ENCODE measurements at regions not wholly inside any gene's neighbourhood (a gene's known extent, or its start where the extent isn't known, plus 50 kb on each side); places are given as distances from the start of the nearest gene placed in this dataset.
A peak's percentile ranks its signal among the peaks of the same experiment; 100 is the strongest.
"Not testable (repeated sequence)": the region's sequence is repeated elsewhere in the genome, so short reads cannot be mapped to it uniquely, and the experiment has no call there.

- H3K27me3 Mint-ChIP-seq (ENCODE audit: low read depth); H3K4me3 Mint-ChIP-seq; H3K9me3 Mint-ChIP-seq; H3K36me3 Mint-ChIP-seq (ENCODE audit: low read depth); H3K27ac Mint-ChIP-seq; H3K4me1 Mint-ChIP-seq (ENCODE audit: low read depth); DNase-seq; intact Hi-C loops (cut with micrococcal nuclease); CTCF ChIA-PET: not testable (repeated sequence)
These were observed 83.0 kb downstream of the POTEC start for GRCh38 chr18:14460364-14460763.

DNA sequence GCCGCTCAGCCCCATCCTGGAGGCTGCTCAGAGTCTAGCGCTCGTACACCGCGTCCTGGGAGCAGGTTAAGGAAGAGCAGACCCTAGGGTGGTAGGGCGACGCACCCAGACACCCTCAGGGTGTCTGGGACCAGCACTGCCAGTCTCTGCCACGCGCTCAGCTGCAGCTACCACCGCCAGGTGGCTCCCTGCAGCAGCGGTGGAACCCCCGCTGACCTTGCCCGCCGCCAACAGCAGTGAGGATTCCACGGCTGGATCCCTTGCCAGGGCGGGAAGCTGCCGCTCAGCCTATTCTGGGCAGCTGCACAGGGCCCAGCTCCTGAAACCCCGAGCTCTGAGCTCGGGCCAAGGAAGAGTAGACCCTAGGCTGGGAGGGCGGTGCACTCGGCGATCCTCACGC is 83.6 kb downstream of the POTEC start:
- CTCF ChIA-PET; H3K36me3 Mint-ChIP-seq (ENCODE audit: low read depth); DNase-seq; H3K27me3 Mint-ChIP-seq (ENCODE audit: low read depth); H3K4me3 Mint-ChIP-seq; intact Hi-C loops (cut with micrococcal nuclease); H3K4me1 Mint-ChIP-seq (ENCODE audit: low read depth); H3K9me3 Mint-ChIP-seq; H3K27ac Mint-ChIP-seq: not testable (repeated sequence)

- H3K4me1 Mint-ChIP-seq (ENCODE audit: low read depth); H3K27ac Mint-ChIP-seq; H3K27me3 Mint-ChIP-seq (ENCODE audit: low read depth); H3K36me3 Mint-ChIP-seq (ENCODE audit: low read depth); intact Hi-C loops (cut with micrococcal nuclease); H3K9me3 Mint-ChIP-seq: not testable (repeated sequence)
- peak overlapping the region; percentile 72 for H3K4me3 Mint-ChIP-seq
- DNase-seq = peak; percentile 83
- CTCF ChIA-PET = interaction anchor here (1.4 kb wide), 1 partner anchor 279 kb away, joined by 3 read pairs; no protein-coding TSS in a partner anchor
These were observed 85.1 kb downstream of the POTEC start for GRCh38 chr18:14458009-14458945.

DNA sequence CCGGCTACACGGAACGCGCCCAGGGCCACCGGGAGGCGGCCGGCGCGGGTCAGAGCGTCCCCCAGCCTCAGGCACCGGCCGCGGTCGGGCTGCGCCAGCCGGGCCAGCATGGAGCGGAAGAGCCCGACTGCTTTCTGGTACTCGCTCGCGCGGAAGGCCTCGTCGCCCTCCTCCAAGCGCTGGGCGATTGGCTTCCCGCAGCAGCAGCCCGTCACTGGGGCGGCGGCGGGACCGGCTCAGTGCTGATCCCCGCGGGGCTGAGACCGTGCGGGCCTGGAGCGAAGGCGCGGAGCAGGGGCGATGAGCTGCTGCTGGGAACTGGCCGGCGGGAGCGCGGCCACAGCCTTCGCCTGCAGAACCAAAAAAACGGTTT is 92.8 kb downstream of the POTEC start:
- H3K36me3 Mint-ChIP-seq (ENCODE audit: low read depth); H3K9me3 Mint-ChIP-seq; CTCF ChIA-PET; intact Hi-C loops (cut with micrococcal nuclease); H3K4me1 Mint-ChIP-seq (ENCODE audit: low read depth); H3K27me3 Mint-ChIP-seq (ENCODE audit: low read depth); H3K27ac Mint-ChIP-seq: not testable (repeated sequence)
- peak; percentile 43 for DNase-seq
- H3K4me3 Mint-ChIP-seq = peak overlapping the region; percentile 57

DNA sequence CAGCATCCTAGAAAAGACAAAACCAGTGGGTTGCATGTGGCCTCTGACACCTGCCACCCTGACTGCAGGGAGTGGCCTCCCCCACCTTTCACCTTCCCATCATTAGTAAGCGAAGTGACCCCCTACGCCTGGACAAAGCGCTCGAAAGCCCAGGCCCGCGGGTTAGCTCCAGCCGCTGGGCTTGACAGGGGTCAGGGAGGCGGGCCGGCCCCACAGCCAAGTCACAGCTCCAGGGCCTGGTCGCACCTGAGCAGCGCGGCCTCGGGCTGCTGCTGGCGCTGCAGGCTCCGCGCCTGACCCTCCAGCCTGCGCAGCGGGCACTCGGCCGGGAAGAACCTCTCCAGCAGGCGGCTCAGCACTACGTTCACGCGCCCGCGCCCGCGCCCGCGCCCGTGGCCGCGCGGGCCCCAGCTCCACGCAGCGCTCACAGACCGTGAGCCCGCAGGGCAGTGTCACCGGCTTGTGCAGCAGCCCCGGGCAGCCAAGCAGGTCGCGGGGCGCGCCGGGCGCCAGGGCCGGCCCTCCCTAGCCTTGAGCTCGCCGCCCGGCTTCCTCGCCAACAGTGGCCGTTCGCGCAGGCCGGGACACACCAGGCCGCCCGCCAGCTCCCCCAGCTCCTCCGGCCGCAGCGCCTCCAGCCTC is 93.3 kb downstream of the POTEC start:
- CTCF ChIA-PET; H3K27ac Mint-ChIP-seq; H3K4me1 Mint-ChIP-seq (ENCODE audit: low read depth); H3K36me3 Mint-ChIP-seq (ENCODE audit: low read depth); H3K27me3 Mint-ChIP-seq (ENCODE audit: low read depth); H3K9me3 Mint-ChIP-seq; intact Hi-C loops (cut with micrococcal nuclease); H3K4me3 Mint-ChIP-seq: not testable (repeated sequence)
- peak; percentile 16 for DNase-seq

- intact Hi-C loops (cut with micrococcal nuclease); H3K27me3 Mint-ChIP-seq (ENCODE audit: low read depth); H3K36me3 Mint-ChIP-seq (ENCODE audit: low read depth); H3K27ac Mint-ChIP-seq; CTCF ChIA-PET; H3K4me1 Mint-ChIP-seq (ENCODE audit: low read depth); H3K9me3 Mint-ChIP-seq; DNase-seq; H3K4me3 Mint-ChIP-seq: not testable (repeated sequence)
These were observed 94.3 kb downstream of the POTEC start for GRCh38 chr18:14449062-14449461.

- H3K4me1 Mint-ChIP-seq (ENCODE audit: low read depth); DNase-seq; H3K27ac Mint-ChIP-seq; CTCF ChIA-PET; H3K36me3 Mint-ChIP-seq (ENCODE audit: low read depth); H3K9me3 Mint-ChIP-seq; H3K27me3 Mint-ChIP-seq (ENCODE audit: low read depth); H3K4me3 Mint-ChIP-seq; intact Hi-C loops (cut with micrococcal nuclease): not testable (repeated sequence)
These were observed 95.7 kb downstream of the POTEC start for GRCh38 chr18:14447715-14448114.

- CTCF ChIA-PET; H3K9me3 Mint-ChIP-seq; H3K27ac Mint-ChIP-seq; H3K36me3 Mint-ChIP-seq (ENCODE audit: low read depth); DNase-seq; H3K27me3 Mint-ChIP-seq (ENCODE audit: low read depth); H3K4me3 Mint-ChIP-seq; H3K4me1 Mint-ChIP-seq (ENCODE audit: low read depth); intact Hi-C loops (cut with micrococcal nuclease): not testable (repeated sequence)
These were observed 107.9 kb downstream of the POTEC start for GRCh38 chr18:14435460-14435859.

- H3K4me3 Mint-ChIP-seq; intact Hi-C loops (cut with micrococcal nuclease); DNase-seq; H3K27me3 Mint-ChIP-seq (ENCODE audit: low read depth); H3K4me1 Mint-ChIP-seq (ENCODE audit: low read depth); H3K27ac Mint-ChIP-seq; CTCF ChIA-PET; H3K9me3 Mint-ChIP-seq; H3K36me3 Mint-ChIP-seq (ENCODE audit: low read depth): not testable (repeated sequence)
These were observed 111.0 kb downstream of the POTEC start for GRCh38 chr18:14432371-14432770.

GRCh38 chr18:14431031-14431521 is 112.3 kb downstream of the POTEC start:
- CTCF ChIA-PET; H3K27ac Mint-ChIP-seq; intact Hi-C loops (cut with micrococcal nuclease); H3K9me3 Mint-ChIP-seq; H3K27me3 Mint-ChIP-seq (ENCODE audit: low read depth); H3K4me1 Mint-ChIP-seq (ENCODE audit: low read depth); H3K36me3 Mint-ChIP-seq (ENCODE audit: low read depth): not testable (repeated sequence)
- peak overlapping the region; percentile 80 for H3K4me3 Mint-ChIP-seq
- DNase-seq = peak; percentile 68

- intact Hi-C loops (cut with micrococcal nuclease) = loop anchor here (10.0 kb wide), 1 partner anchor 241 kb away; no protein-coding TSS in a partner anchor
- DNase-seq = peak; percentile 64
- H3K27ac Mint-ChIP-seq; H3K4me1 Mint-ChIP-seq (ENCODE audit: low read depth); H3K4me3 Mint-ChIP-seq; CTCF ChIA-PET; H3K27me3 Mint-ChIP-seq (ENCODE audit: low read depth); H3K36me3 Mint-ChIP-seq (ENCODE audit: low read depth); H3K9me3 Mint-ChIP-seq: not testable (repeated sequence)
These were observed 127.6 kb downstream of the POTEC start for GRCh38 chr18:14415806-14416205.

DNA sequence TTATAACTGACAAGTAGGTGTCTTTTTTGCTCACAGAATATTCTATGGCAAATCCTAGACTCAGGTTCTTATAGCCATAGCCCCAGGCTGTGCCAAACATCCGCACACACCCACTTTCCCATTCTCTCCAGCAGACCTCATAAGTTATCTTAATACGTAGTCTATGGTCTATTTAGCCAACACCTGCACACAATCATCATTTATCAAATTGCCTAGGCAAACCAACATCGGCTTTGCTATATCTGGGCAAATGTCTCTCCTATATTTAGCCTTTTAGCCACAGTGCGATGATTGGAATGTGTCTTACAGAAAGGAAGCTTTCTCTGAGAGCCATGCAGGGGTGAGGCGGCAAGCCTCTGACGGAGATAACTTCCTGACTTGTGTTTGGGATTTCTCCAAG is 128.0 kb downstream of the POTEC start:
- H3K4me3 Mint-ChIP-seq; H3K27ac Mint-ChIP-seq; H3K4me1 Mint-ChIP-seq (ENCODE audit: low read depth); DNase-seq; CTCF ChIA-PET; H3K9me3 Mint-ChIP-seq; H3K36me3 Mint-ChIP-seq (ENCODE audit: low read depth); H3K27me3 Mint-ChIP-seq (ENCODE audit: low read depth): not testable (repeated sequence)
- intact Hi-C loops (cut with micrococcal nuclease) = loop anchor here (10.0 kb wide), 1 partner anchor 241 kb away; no protein-coding TSS in a partner anchor

- intact Hi-C loops (cut with micrococcal nuclease) = loop anchor here (5.0 kb wide), 1 partner anchor 573 kb away; the partner anchor contains the start of gene MC5R
- H3K27ac Mint-ChIP-seq; DNase-seq; H3K4me1 Mint-ChIP-seq (ENCODE audit: low read depth); H3K9me3 Mint-ChIP-seq; H3K4me3 Mint-ChIP-seq; CTCF ChIA-PET; H3K27me3 Mint-ChIP-seq (ENCODE audit: low read depth); H3K36me3 Mint-ChIP-seq (ENCODE audit: low read depth): not testable (repeated sequence)
These were observed 147.9 kb downstream of the POTEC start for GRCh38 chr18:14395533-14395932.
